ENCODE measurements at regions not wholly inside any gene's neighbourhood (a gene's known extent, or its start where the extent isn't known, plus 50 kb on each side); places are given as distances from the start of the nearest gene placed in this dataset.

- no peak overlapping the region for H3K4me3 ChIP-seq (replicated peaks; ENCODE audit: low read depth, low read length)
Observed at GRCh38 chr5:167984951-167985350, 306.5 kb upstream of the WWC1 start.

GRCh38 chr5:167985373-167985772, 306.1 kb upstream of the WWC1 start:
- no peak for DNase-seq (ENCODE audit: extremely low read depth, low read depth)
- no peak overlapping the region for H3K4me3 ChIP-seq (replicated peaks; ENCODE audit: low read depth, low read length)
- TF ChIP-seq CTCF (IDR thresholded peaks at IDR 0.05; ENCODE audit: low read depth, low read length, missing control alignments), result no peak

More at GRCh38 chr5:167984951-167985350, 306.5 kb upstream of the WWC1 start:
- no peak for TF ChIP-seq CTCF (IDR thresholded peaks at IDR 0.05; ENCODE audit: low read depth, low read length, missing control alignments)
- no peak for DNase-seq (ENCODE audit: extremely low read depth, low read depth)

GRCh38 chr5:167987490-167988280, 303.8 kb upstream of the WWC1 start:
- H3K4me3 ChIP-seq (replicated peaks; ENCODE audit: low read depth, low read length), result no peak overlapping the region
- no peak for TF ChIP-seq CTCF (IDR thresholded peaks at IDR 0.05; ENCODE audit: low read depth, low read length, missing control alignments)
- DNase-seq (ENCODE audit: extremely low read depth, low read depth), result no peak

GRCh38 chr5:167992868-167993267, 298.6 kb upstream of the WWC1 start:
- no peak for TF ChIP-seq CTCF (IDR thresholded peaks at IDR 0.05; ENCODE audit: low read depth, low read length, missing control alignments)
- H3K4me3 ChIP-seq (replicated peaks; ENCODE audit: low read depth, low read length), result no peak overlapping the region
- DNase-seq (ENCODE audit: extremely low read depth, low read depth), result no peak

GRCh38 chr5:167993771-167994170, 297.7 kb upstream of the WWC1 start:
- no peak overlapping the region for H3K4me3 ChIP-seq (replicated peaks; ENCODE audit: low read depth, low read length)
- DNase-seq (ENCODE audit: extremely low read depth, low read depth), result no peak
- no peak for TF ChIP-seq CTCF (IDR thresholded peaks at IDR 0.05; ENCODE audit: low read depth, low read length, missing control alignments)

GRCh38 chr5:167995844-167996425, 295.5 kb upstream of the WWC1 start:
- no peak for DNase-seq (ENCODE audit: extremely low read depth, low read depth)
- TF ChIP-seq CTCF (IDR thresholded peaks at IDR 0.05; ENCODE audit: low read depth, low read length, missing control alignments), result no peak
- H3K4me3 ChIP-seq (replicated peaks; ENCODE audit: low read depth, low read length), result no peak overlapping the region
